SJSA1 (cell line): ENCODE measurements at regions not wholly inside any gene's neighbourhood (a gene's known extent, or its start where the extent isn't known, plus 50 kb on each side); places are given as distances from the start of the nearest gene placed in this dataset.
"Not testable (repeated sequence)": the region's sequence is repeated elsewhere in the genome, so short reads cannot be mapped to it uniquely, and the experiment has no call there.

Experiments
- DNase-seq, 2 experiments: peaks; one replicate each; pipeline ENCODE4 v3.0.0-alpha.2; 2015 to 2020; ENCODE audit warnings: low spot score in 2 of 2, low read depth in 1 of 2
- H3K27ac ChIP-seq: fragments of 250-450 bp; sonication (Bioruptor Pico); 2 replicates; pipeline ENCODE4 v1.5.1; 2020; ENCODE audit warnings: mild to moderate bottlenecking, moderate library complexity
- H3K27me3 ChIP-seq: fragments of 250-450 bp; sonication (Bioruptor Pico); replicated peaks from 2 replicates; pipeline ENCODE4 v1.5.1; 2020; ENCODE audit warnings: mild to moderate bottlenecking, moderate library complexity
- H3K36me3 ChIP-seq: fragments of 250-450 bp; sonication (Bioruptor Pico); 2 replicates; pipeline ENCODE4 v1.5.1; 2020; ENCODE audit warnings: mild to moderate bottlenecking
- H3K4me1 ChIP-seq: fragments of 250-450 bp; sonication (Bioruptor Pico); replicated peaks from 2 replicates; pipeline ENCODE4 v1.6.1; 2021; ENCODE audit warnings: mild to moderate bottlenecking
- H3K4me3 ChIP-seq: fragments of 250-450 bp; sonication (Bioruptor Pico); 2 replicates; pipeline ENCODE4 v1.5.1; 2020; ENCODE audit warnings: mild to moderate bottlenecking
- H3K9me3 ChIP-seq: fragments of 250-450 bp; sonication (Bioruptor Pico); replicated peaks from 2 replicates; pipeline ENCODE4 v1.5.1; 2020; ENCODE audit warnings: mild to moderate bottlenecking

DNA sequence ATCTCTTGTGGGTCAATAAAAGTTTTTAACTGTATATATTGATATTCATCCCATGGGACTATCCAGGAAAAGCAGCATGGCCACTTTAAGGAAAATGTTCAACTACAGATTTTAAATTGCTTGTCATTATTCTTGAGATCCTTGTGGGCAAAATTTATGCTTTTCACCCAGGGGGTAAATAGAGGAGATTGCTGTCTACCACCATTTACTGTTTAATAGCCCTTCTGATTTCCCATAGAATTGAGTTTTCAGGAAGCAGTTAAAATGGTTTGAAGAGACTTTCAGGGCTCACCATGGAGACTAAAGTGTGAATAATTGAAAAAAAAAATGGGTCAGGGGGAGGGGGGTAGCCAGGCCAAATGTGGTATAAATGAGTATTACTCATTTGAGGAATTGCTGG, 901.1 kb upstream of the POT1 start:
- Histone ChIP-seq H3K4me1 (no peaks in the 10 kb centered on the region), H3K4me3 (no peak overlapping the region), H3K36me3 (no peaks in the 10 kb centered on the region), H3K9me3 (0 out of 2 replicates have a peak, but pooled peaks cover 2% of the 10 kb centered on the region), H3K27me3 (no peaks in the 10 kb centered on the region), H3K27ac (no peak overlapping the region)
- no peak for DNase-seq

DNA sequence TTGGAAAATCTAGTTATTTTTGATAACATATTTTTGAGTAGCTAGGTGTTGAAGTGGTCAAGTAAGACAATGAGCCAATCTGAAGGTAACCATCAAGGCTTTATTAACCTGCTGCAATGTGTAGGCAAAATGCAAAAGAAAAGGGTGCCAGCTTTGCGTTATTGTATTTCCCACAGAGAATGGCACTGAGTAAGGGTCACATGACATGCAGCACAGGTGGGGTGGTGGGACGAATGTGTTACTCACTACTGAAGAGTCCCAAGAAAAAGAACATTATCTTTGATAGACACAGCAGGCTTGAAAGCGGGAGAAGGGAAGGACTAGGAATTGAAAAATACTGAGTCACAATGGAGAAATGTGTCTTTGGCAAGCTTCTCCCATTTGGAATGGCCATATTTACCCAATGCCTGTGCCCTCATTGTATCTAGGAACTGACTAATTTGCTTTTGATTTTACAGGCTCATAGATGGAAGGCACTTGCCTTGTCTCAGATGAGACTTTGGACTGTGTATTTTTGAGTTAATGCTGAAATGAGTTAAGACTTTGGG, 898.6 kb upstream of the POT1 start:
- Histone ChIP-seq H3K27ac (no peak overlapping the region), H3K27me3 (no peaks in the 10 kb centered on the region), H3K4me3 (no peak overlapping the region), H3K36me3 (no peaks in the 10 kb centered on the region), H3K4me1 (no peaks in the 10 kb centered on the region), H3K9me3 (0 out of 2 replicates have a peak, but pooled peaks cover 2% of the 10 kb centered on the region)
- no peak for DNase-seq

DNA sequence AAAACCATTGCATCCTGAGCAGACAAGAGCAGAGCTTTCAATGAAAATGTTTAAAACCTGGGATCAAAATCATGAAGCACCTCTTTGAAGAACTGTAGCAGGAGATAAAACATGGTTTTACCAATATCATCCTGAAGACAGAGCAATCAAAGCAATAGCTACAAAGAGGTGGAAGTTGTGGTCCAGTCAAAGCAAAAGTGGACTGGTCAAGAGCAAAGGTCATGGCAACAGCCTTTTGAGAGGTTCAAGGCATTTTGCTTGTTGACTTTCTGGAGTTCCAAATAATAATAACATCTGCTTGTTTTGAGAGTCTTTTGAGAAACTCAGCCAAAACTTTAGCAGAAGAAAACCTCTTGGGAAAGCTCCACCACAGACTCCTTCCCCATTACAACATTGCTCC, 893.9 kb upstream of the POT1 start:
- no peak for DNase-seq
- H3K27me3 ChIP-seq: no peaks in the 10 kb centered on the region
- H3K9me3 ChIP-seq: 0 out of 2 replicates have a peak, but pooled peaks cover 2% of the 10 kb centered on the region
- no peaks in the 10 kb centered on the region for H3K36me3 ChIP-seq
- H3K27ac ChIP-seq: no peak overlapping the region
- H3K4me1 ChIP-seq: no peaks in the 10 kb centered on the region
- no peak overlapping the region for H3K4me3 ChIP-seq

DNA sequence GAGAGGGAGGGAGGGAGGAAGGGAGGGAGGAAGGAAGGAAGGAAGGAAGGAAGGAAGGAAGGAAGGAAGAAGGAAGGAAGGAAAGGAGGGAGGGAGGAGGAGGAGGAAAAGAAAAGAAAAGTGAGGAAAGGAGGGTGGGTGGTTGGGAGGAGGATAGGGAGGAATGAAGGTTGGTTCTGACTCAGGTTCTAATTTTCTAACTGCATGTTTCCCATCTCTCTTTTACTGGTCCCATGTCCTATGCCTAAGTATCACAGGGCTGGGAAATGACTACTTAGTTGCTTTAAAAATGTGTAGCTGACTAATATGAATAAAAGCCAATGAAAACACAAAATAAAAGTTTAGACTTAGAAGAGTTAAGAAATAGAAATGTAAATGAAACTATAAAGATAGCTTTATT, 890.9 kb upstream of the POT1 start:
- no peak for DNase-seq
- Histone ChIP-seq H3K9me3 (no peaks in the 10 kb centered on the region), H3K36me3 (no peaks in the 10 kb centered on the region), H3K27me3 (no peaks in the 10 kb centered on the region), H3K27ac (no peak overlapping the region), H3K4me3 (no peak overlapping the region), H3K4me1 (no peaks in the 10 kb centered on the region)

DNA sequence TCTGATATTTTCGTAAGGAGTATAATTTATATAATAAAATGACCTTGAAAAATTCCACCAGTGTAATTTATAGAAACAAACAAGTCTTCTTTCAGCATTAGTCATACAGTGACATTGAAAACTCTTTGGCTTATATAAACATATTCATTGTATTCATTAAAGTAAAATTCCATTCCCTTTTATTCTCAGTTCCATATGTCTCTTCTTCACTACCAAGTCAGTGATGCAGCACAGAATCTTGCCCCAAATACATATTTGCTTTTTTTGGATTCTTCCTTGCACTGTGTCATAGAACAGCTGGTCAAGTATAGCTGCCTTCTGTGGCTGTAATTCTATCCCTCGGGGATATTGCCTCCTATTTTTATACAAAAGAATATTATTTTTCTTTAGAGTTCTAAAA, 884.5 kb upstream of the POT1 start:
- H3K9me3 ChIP-seq: no peaks in the 10 kb centered on the region; the same call in 1 of the 2 replicates
- no peaks in the 10 kb centered on the region for H3K4me1 ChIP-seq
- H3K36me3 ChIP-seq: no peaks in the 10 kb centered on the region
- H3K27me3 ChIP-seq: no peaks in the 10 kb centered on the region
- H3K27ac ChIP-seq: no peak overlapping the region
- DNase-seq: peak in 1 of 2 experiments; percentile 0
- H3K4me3 ChIP-seq: no peak overlapping the region

DNA sequence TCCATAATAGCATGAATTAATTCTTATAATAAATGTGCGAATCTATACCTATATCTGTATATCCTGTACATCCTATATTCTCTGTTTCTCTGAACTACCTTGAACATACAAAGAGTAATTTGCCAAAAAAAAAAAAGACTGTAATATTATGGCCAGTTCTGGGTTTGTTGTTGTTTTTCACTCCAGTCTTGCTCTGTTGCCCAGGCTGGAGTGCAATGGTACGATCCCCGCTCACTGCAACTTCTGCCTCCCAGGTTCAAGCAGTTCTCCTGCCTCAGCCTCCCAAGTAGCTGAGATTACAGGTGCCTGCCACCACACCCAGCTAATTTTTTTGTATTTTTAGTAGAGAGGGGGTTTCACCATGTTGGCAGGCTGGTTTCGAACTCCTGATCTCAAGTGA, 876.9 kb upstream of the POT1 start:
- not testable (repeated sequence) for H3K4me3 ChIP-seq, DNase-seq, H3K9me3 ChIP-seq, H3K36me3 ChIP-seq, H3K27me3 ChIP-seq, H3K4me1 ChIP-seq, H3K27ac ChIP-seq

DNA sequence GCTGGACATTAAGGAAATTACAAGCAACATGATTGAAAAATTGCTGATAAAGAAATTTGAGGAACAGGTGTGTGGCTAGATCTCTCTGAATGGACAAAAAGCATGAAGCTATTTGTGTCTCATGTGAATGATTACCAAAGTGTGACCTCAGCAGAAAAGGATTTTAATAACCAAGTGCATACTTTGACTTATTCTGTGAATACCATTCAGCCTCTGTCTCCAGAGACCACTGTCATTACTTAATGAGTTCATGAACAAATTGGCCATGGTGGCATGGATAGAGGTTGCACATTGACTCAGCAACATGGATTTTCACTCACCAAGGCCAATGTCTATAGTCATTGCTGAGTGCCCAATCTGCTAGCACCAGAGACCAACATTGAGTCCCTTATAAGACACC, 874.6 kb upstream of the POT1 start:
- no peaks in the 10 kb centered on the region for H3K27me3 ChIP-seq
- H3K9me3 ChIP-seq: peaks cover 4% of the 10 kb centered on the region; the same call in 1 of the 2 replicates
- no peak overlapping the region for H3K4me3 ChIP-seq
- no peaks in the 10 kb centered on the region for H3K36me3 ChIP-seq
- H3K4me1 ChIP-seq: no peaks in the 10 kb centered on the region
- H3K27ac ChIP-seq: no peak overlapping the region
- DNase-seq: no peak

DNA sequence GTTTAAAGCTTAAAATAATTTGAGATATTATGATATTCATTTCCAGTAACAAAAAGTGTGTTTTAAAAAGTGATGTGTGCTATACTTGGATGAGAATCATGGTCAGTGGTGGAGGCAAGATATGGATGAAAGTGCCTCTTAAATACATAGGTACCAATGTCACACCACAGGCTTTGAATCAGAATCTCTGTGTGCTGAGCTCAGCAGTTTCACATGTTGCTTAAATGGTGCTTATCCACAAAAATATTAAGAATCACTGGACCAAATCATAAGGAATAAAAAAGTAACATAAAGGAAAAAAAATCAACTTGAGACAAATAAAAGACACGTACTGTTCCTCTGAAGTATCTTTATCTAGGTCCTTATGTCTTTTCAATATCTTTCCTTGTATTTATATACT, 850.5 kb upstream of the POT1 start:
- no peak overlapping the region for H3K4me3 ChIP-seq
- no peaks in the 10 kb centered on the region for H3K27me3 ChIP-seq
- no peaks in the 10 kb centered on the region for H3K36me3 ChIP-seq
- H3K9me3 ChIP-seq: no peaks in the 10 kb centered on the region; the same call in 1 of the 2 replicates
- H3K27ac ChIP-seq: no peak overlapping the region
- no peaks in the 10 kb centered on the region for H3K4me1 ChIP-seq
- no peak for DNase-seq

DNA sequence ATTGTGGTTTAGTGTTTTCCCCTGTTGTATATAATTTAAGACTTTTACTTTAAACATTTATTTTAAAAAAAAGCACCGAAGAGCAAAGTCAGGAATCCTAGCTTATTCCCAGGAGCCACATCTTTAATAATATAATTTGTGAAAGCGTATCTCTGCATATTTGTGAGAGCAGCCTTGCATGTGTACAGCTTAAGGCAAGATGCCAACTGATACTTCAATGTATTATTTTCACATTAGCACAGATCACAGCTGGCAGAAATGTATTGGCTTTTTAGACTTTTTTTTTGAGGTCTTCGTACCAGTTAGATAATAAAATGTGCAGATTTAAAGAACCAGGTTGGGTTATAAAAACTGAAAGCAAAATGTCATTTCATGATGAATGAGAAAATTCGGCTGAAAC, 845.7 kb upstream of the POT1 start:
- no peaks in the 10 kb centered on the region for H3K36me3 ChIP-seq

DNA sequence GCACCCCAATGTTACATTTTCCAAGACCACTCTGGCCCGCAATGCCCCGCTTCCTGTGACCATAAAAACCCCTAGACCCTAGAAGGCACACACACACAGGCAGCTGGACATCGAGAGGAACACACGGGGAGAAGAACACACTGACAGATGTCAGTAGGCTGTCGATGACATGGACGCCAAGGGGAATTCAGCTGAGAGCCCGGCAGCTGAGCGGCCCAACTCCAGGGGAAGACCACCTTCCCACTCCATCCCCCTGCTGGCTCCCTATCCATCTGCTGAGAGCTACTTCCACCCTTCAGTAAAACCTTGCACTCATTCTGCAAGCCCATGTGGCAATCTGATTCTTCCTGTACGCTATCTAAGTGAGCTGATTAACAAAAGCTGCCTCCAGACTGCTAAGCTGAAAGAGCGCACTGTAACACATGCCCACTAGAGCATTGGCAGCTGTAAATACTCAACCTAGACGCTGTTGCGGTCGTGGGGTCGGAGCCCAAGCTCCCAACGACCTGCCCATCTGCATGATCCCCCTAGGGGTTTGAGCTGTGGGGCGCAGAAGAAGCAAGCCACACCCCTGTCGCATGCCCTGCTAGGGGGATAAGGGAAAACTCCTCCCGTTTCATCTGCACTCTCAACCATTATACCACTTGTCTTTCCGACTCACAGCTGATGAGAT, 843.6 kb upstream of the POT1 start:
- no peaks in the 10 kb centered on the region for H3K36me3 ChIP-seq
- H3K27ac ChIP-seq: no peak overlapping the region
- no peaks in the 10 kb centered on the region for H3K27me3 ChIP-seq
- H3K4me1 ChIP-seq: no peaks in the 10 kb centered on the region
- H3K4me3 ChIP-seq: no peak overlapping the region
- DNase-seq: no peak
- H3K9me3 ChIP-seq: no peaks in the 10 kb centered on the region; the same call in none of the 2 replicates

More for the DNA sequence above, 845.7 kb upstream of the POT1 start:
- H3K9me3 ChIP-seq: no peaks in the 10 kb centered on the region; the same call in 1 of the 2 replicates
- no peak overlapping the region for H3K27ac ChIP-seq
- no peaks in the 10 kb centered on the region for H3K4me1 ChIP-seq
- no peak for DNase-seq
- no peaks in the 10 kb centered on the region for H3K27me3 ChIP-seq
- no peak overlapping the region for H3K4me3 ChIP-seq

DNA sequence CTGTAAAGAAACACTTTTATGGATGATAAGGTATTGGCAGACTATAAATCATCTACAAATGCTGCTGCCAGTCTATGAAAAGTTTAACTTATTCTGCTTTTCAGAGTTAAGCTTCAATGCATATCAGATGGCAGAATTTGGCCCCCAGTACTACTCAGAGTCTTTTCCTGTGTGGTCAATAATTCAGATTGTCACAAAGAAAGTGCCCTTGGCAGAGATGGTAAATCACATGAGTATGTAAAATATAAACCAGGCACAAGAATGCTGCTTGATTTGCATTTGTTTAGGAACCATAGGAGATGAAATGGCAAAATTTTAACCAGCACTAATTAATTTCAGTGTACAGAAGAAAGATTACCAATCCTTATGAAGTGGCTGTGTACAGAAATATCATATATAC, 818.3 kb upstream of the POT1 start:
- Histone ChIP-seq H3K4me1 (no peaks in the 10 kb centered on the region), H3K27ac (no peak overlapping the region), H3K4me3 (no peak overlapping the region), H3K27me3 (no peaks in the 10 kb centered on the region), H3K9me3 (no peaks in the 10 kb centered on the region), H3K36me3 (no peaks in the 10 kb centered on the region)
- no peak for DNase-seq

DNA sequence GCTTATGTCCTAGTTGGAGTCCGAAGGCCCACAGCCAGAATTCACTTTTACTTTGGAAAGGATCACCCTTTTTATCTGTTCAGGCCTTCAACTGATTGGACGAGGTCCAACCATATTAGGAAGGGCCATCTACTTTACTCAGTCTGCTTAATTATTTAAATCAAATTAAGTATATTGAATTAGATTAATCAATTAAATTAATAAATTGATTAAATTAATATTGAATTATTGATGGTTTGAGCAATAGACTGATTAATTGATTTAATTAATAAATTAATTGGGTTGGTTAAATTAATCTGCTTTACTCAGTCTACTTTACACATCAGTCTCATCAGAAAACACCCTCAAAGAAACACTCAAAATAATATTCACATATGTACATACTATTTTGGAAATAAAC, 816.9 kb upstream of the POT1 start:
- Histone ChIP-seq H3K9me3 (no peaks in the 10 kb centered on the region), H3K4me1 (no peaks in the 10 kb centered on the region), H3K36me3 (no peaks in the 10 kb centered on the region), H3K27ac (no peak overlapping the region), H3K27me3 (no peaks in the 10 kb centered on the region), H3K4me3 (no peak overlapping the region)
- no peak for DNase-seq

DNA sequence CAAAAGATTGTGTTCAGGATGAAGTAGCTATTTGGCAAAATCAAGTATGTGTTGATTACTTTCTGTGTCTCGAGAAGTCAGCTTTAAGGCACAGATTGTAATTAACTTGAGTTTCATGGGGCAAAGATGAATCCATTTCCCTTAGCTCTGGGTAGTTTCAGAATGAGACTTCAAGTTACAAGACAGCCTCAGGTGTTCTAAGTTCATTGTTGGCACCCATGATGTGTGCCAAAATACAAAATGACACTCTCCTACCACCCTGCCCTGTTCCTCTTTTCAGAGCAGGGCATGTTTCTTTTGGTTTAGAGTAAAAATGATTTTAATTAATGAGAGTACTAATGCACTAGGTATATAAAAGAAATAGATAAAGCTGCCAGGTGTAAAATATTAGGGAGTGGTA, 797.6 kb upstream of the POT1 start:
- H3K27ac ChIP-seq: no peak overlapping the region
- 0 out of 2 replicates have a peak, but pooled peaks cover 4% of the 10 kb centered on the region for H3K9me3 ChIP-seq
- no peak for DNase-seq
- H3K4me1 ChIP-seq: no peaks in the 10 kb centered on the region
- no peaks in the 10 kb centered on the region for H3K36me3 ChIP-seq
- no peak overlapping the region for H3K4me3 ChIP-seq
- no peaks in the 10 kb centered on the region for H3K27me3 ChIP-seq

DNA sequence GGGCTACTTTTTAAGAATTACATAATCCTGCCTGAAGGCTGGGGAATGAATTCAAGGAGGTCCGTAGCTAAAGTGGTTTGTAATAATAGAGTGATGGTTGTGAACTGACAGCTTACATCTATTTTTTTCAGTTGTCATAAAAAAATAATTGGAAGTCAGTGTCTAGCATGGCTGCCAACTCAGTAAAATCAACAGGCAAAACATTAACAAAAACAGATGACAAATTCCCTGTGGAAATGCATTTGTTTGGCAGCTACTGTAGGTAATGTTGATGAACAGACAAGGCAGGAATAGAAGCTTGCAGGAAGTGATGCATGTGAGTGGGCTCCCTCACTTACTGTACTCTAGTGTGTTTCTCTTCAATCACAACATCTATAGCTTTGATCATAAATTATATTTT, 766.0 kb upstream of the POT1 start:
- H3K4me1 ChIP-seq: no peaks in the 10 kb centered on the region

DNA sequence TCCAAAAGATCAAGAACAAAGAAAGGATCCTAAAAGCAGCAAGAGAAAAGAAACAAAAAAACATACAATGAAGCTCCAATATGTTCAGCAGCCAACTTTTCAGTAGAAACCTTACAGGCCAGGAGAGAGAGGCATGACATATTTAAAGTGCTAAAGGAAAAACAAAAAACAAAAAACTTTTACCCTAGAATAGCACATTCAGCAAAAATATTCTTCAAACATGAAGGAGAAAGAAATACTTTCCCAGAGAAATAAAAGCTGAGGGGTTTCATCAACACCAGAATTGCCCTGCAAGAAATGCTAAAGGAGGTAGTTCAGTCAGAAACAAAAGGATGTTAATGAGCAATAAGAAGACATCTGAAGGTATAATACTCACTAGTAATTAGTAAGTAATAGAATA, 753.5 kb upstream of the POT1 start:
- Histone ChIP-seq H3K27me3 (no peaks in the 10 kb centered on the region), H3K9me3 (no peaks in the 10 kb centered on the region), H3K4me1 (no peaks in the 10 kb centered on the region), H3K36me3 (no peaks in the 10 kb centered on the region), H3K4me3 (no peak overlapping the region), H3K27ac (no peak overlapping the region)
- DNase-seq: no peak

More for the DNA sequence above, 766.0 kb upstream of the POT1 start:
- no peaks in the 10 kb centered on the region for H3K36me3 ChIP-seq
- no peak overlapping the region for H3K4me3 ChIP-seq
- no peak for DNase-seq
- H3K27ac ChIP-seq: no peak overlapping the region
- no peaks in the 10 kb centered on the region for H3K27me3 ChIP-seq
- H3K9me3 ChIP-seq: 0 out of 2 replicates have a peak, but pooled peaks cover 3% of the 10 kb centered on the region
